Breast epithelium (tissue), 3 donors: ENCODE measurements at regions not wholly inside any gene's neighbourhood (a gene's known extent, or its start where the extent isn't known, plus 50 kb on each side); places are given as distances from the start of the nearest gene placed in this dataset.

Source experiments
- CTCF ChIP-seq, 3 donors: fragments of 450-650 bp; IDR thresholded peaks; one replicate each; pipeline ENCODE4 v1.5.1; 2016 to 2017; ENCODE audit warnings: antibody characterized with exemption in 3 of 3, mild to moderate bottlenecking in 3 of 3, moderate library complexity in 3 of 3
- POLR2A ChIP-seq: fragments of 450-650 bp; IDR thresholded peaks from one replicate; pipeline ENCODE4 v1.6.1; 2016; ENCODE audit warnings: antibody characterized with exemption, mild to moderate bottlenecking, moderate library complexity
- POLR2AphosphoS5 ChIP-seq, 3 donors: sonication (generic); formaldehyde crosslinking; IDR thresholded peaks; one replicate each; pipeline ENCODE4 v1.6.1; 2017; ENCODE audit warnings: antibody characterized with exemption in 3 of 3

- TF ChIP-seq CTCF (IDR thresholded peaks at IDR 0.05) (no peak), POLR2A (no peak), POLR2AphosphoS5 (IDR thresholded peaks at IDR 0.05) (no peak)
These were observed 216.3 kb upstream of the MAN1A1 start for GRCh38 chr6:119565893-119566292.
